ENCODE measurements at regions not wholly inside any gene's neighbourhood (a gene's known extent, or its start where the extent isn't known, plus 50 kb on each side); places are given as distances from the start of the nearest gene placed in this dataset.

GRCh38 chr2:150137338-150138069 is 350.0 kb downstream of the RND3 start:
- no peaks in the 10 kb centered on the region for H3K27me3 Mint-ChIP-seq (ENCODE audit: low read depth in 2 of 2)
- H3K9me3 Mint-ChIP-seq, result peaks cover 14 to 18% of the 10 kb centered on the region in 2 donors
- H3K36me3 Mint-ChIP-seq, result no peaks in the 10 kb centered on the region
- WGBS (ENCODE audit: insufficient coverage), result 94% methylated on average over 4 of the region's 5 CpGs
- Histone ChIP-seq H3K9me3 (ENCODE audit: control insufficient read depth, insufficient read depth, low read length) (no peaks in the 10 kb centered on the region), H3K27ac (ENCODE audit: low read length) (no peak overlapping the region), H3K4me1 (ENCODE audit: control insufficient read depth, insufficient read depth, low read length) (no peaks in the 10 kb centered on the region), H3K27me3 (ENCODE audit: control insufficient read depth, insufficient read depth, low read length) (no peaks in the 10 kb centered on the region), H3K36me3 (ENCODE audit: control insufficient read depth, insufficient read depth, low read length) (no peaks in the 10 kb centered on the region), H3K4me3 (ENCODE audit: low read length) (no peak overlapping the region)
- H3K4me3 Mint-ChIP-seq, result no peak overlapping the region
- H3K27ac Mint-ChIP-seq, result no peak overlapping the region
- intact Hi-C loops (cut with micrococcal nuclease), result no loop called here
- no peak for TF ChIP-seq CTCF (IDR thresholded peaks at IDR 0.05)
- ATAC-seq (no peak), DNase-seq (no peak)
- no peaks in the 10 kb centered on the region for H3K4me1 Mint-ChIP-seq

DNA sequence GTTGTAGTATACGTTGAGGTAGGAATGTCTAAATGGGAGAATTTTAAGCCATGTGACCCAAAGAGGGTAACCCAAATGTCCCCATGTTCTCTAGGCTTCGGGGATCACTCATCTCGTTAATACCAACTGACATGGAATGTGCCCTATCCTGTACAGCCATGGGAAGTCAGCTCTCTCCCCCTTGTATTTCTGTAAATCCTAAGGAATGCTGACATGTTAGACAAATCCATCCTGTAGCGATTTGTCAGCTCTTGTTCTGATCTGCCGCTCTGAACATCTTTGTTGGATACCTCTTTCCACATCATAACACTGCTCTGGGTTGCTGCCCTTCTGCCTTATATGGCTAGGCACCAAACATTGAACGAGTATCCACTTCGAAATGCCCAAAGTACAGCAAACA is 350.6 kb downstream of the RND3 start:
- 94% methylated on average over 5 of the region's 7 CpGs for WGBS (ENCODE audit: insufficient coverage)
- no peak overlapping the region for H3K27ac Mint-ChIP-seq
- H3K27me3 Mint-ChIP-seq (ENCODE audit: low read depth in 2 of 2), result no peaks in the 10 kb centered on the region
- Histone ChIP-seq H3K9me3 (ENCODE audit: control insufficient read depth, insufficient read depth, low read length) (no peaks in the 10 kb centered on the region), H3K27me3 (ENCODE audit: control insufficient read depth, insufficient read depth, low read length) (no peaks in the 10 kb centered on the region), H3K27ac (ENCODE audit: low read length) (no peak overlapping the region), H3K4me3 (ENCODE audit: low read length) (no peak overlapping the region), H3K4me1 (ENCODE audit: control insufficient read depth, insufficient read depth, low read length) (no peaks in the 10 kb centered on the region), H3K36me3 (ENCODE audit: control insufficient read depth, insufficient read depth, low read length) (no peaks in the 10 kb centered on the region)
- no peak for TF ChIP-seq CTCF (IDR thresholded peaks at IDR 0.05)
- no peaks in the 10 kb centered on the region for H3K4me1 Mint-ChIP-seq
- DNase-seq (no peak), ATAC-seq (no peak)
- H3K36me3 Mint-ChIP-seq, result no peaks in the 10 kb centered on the region
- peaks cover 14 to 18% of the 10 kb centered on the region in 2 donors for H3K9me3 Mint-ChIP-seq
- intact Hi-C loops (cut with micrococcal nuclease), result no loop called here
- H3K4me3 Mint-ChIP-seq, result no peak overlapping the region

GRCh38 chr2:150136401-150136800 is 351.1 kb downstream of the RND3 start:
- H3K4me1 ChIP-seq (ENCODE audit: control insufficient read depth, insufficient read depth, low read length), result no peaks in the 10 kb centered on the region
- no peak overlapping the region for H3K4me3 ChIP-seq (ENCODE audit: low read length)
- no peaks in the 10 kb centered on the region for H3K36me3 Mint-ChIP-seq
- no peaks in the 10 kb centered on the region for H3K27me3 Mint-ChIP-seq (ENCODE audit: low read depth in 2 of 2)
- DNase-seq (no peak), ATAC-seq (no peak)
- intact Hi-C loops (cut with micrococcal nuclease), result no loop called here
- H3K4me3 Mint-ChIP-seq, result no peak overlapping the region
- no peak overlapping the region for H3K27ac Mint-ChIP-seq
- WGBS (ENCODE audit: insufficient coverage), result 74% methylated on average over 2 of the region's 3 CpGs
- H3K9me3 ChIP-seq (ENCODE audit: control insufficient read depth, insufficient read depth, low read length), result no peaks in the 10 kb centered on the region
- H3K27me3 ChIP-seq (ENCODE audit: control insufficient read depth, insufficient read depth, low read length), result no peaks in the 10 kb centered on the region
- no peaks in the 10 kb centered on the region for H3K4me1 Mint-ChIP-seq
- no peaks in the 10 kb centered on the region for H3K36me3 ChIP-seq (ENCODE audit: control insufficient read depth, insufficient read depth, low read length)
- no peak for TF ChIP-seq CTCF (IDR thresholded peaks at IDR 0.05)
- H3K9me3 Mint-ChIP-seq, result peaks cover 14 to 18% of the 10 kb centered on the region in 2 donors
- no peak overlapping the region for H3K27ac ChIP-seq (ENCODE audit: low read length)
